OCI-LY1 (cell line): ENCODE measurements at regions not wholly inside any gene's neighbourhood (a gene's known extent, or its start where the extent isn't known, plus 50 kb on each side); places are given as distances from the start of the nearest gene placed in this dataset.

Experiments used
- H2AFZ ChIP-seq: fragments of 200-600 bp; sonication (generic), shearing (Covaris generic); 2 replicates; pipeline ENCODE4 v1.6.0; 2014; ENCODE audit warnings: antibody characterized with exemption, mild to moderate bottlenecking, low read length
- H3F3A ChIP-seq: fragments of 200-600 bp; sonication (generic), shearing (Covaris generic); 2 replicates; pipeline ENCODE4 v1.6.0; 2014; ENCODE audit warnings: mild to moderate bottlenecking, antibody characterized with exemption, low read length, moderate library complexity; ENCODE audit not compliant: insufficient read depth
- H3K27ac ChIP-seq: fragments of 200-600 bp; sonication (generic); 2 replicates; pipeline ENCODE4 v1.5.1; 2014; ENCODE audit warnings: low read length, mixed run types, mild to moderate bottlenecking, low read depth; ENCODE audit not compliant: poor library complexity, severe bottlenecking
- H3K27me3 ChIP-seq: fragments of 200-600 bp; sonication (generic); 2 replicates; pipeline ENCODE4 v1.6.0; 2014; ENCODE audit warnings: antibody characterized with exemption, mild to moderate bottlenecking, low read length, moderate library complexity; ENCODE audit not compliant: insufficient read depth
- H3K36me3 ChIP-seq: fragments of 200-600 bp; sonication (generic); 2 replicates; pipeline ENCODE4 v1.6.1; 2014; ENCODE audit warnings: mild to moderate bottlenecking, antibody characterized with exemption, low read length, moderate library complexity, mixed read lengths; ENCODE audit not compliant: insufficient read depth
- H3K4me1 ChIP-seq: fragments of 200-600 bp; sonication (generic); 2 replicates; pipeline ENCODE4 v1.5.1; 2014; ENCODE audit warnings: mild to moderate bottlenecking, low read length, moderate library complexity; ENCODE audit not compliant: insufficient read depth, severe bottlenecking
- H3K4me2 ChIP-seq: fragments of 200-600 bp; sonication (generic), shearing (Covaris generic); 2 replicates; pipeline ENCODE4 v1.6.1; 2014; ENCODE audit warnings: low read length
- H3K4me3 ChIP-seq: fragments of 200-600 bp; sonication (generic); 2 replicates; pipeline ENCODE4 v1.5.1; 2014; ENCODE audit warnings: low read length, low read depth, mild to moderate bottlenecking, mixed read lengths; ENCODE audit not compliant: poor library complexity, severe bottlenecking
- H3K79me2 ChIP-seq: fragments of 200-600 bp; shearing (Covaris generic); 2 replicates; pipeline ENCODE4 v1.6.1; 2016; ENCODE audit warnings: mixed run types, low read length, mixed read lengths; ENCODE audit not compliant: insufficient read depth
- H3K9ac ChIP-seq: fragments of 200-600 bp; sonication (generic), shearing (Covaris generic); 2 replicates; pipeline ENCODE4 v1.6.1; 2014; ENCODE audit warnings: mild to moderate bottlenecking, low read length, mixed read lengths
- H3K9me2 ChIP-seq: fragments of 200-600 bp; sonication (generic), shearing (Covaris generic); 2 replicates; pipeline ENCODE4 v1.6.1; 2014; ENCODE audit warnings: low read depth, mild to moderate bottlenecking, low read length, mixed read lengths
- H3K9me3 ChIP-seq: fragments of 200-600 bp; shearing (Covaris generic); 2 replicates; pipeline ENCODE4 v1.6.1; 2014; ENCODE audit warnings: low read length, mixed read lengths
- H4K20me1 ChIP-seq: fragments of 200-600 bp; sonication (generic), shearing (Covaris generic); 2 replicates; pipeline ENCODE4 v1.6.0; 2016; ENCODE audit warnings: mild to moderate bottlenecking, low read length; ENCODE audit not compliant: insufficient read depth
- CTCF ChIP-seq: fragments of 200-600 bp; sonication (generic), shearing (Covaris generic); IDR thresholded peaks from 2 replicates; pipeline ENCODE4 v1.5.1; 2017; ENCODE audit warnings: mild to moderate bottlenecking, antibody characterized with exemption, low read length, moderate library complexity, mixed read lengths
- EZH2 ChIP-seq: fragments of 200-600 bp; sonication (generic), shearing (Covaris generic); IDR thresholded peaks from 2 replicates; pipeline ENCODE4 v1.8.0; 2017; ENCODE audit warnings: borderline replicate concordance, mixed run types, mild to moderate bottlenecking, antibody characterized with exemption, low read length, moderate library complexity, mixed read lengths

DNA sequence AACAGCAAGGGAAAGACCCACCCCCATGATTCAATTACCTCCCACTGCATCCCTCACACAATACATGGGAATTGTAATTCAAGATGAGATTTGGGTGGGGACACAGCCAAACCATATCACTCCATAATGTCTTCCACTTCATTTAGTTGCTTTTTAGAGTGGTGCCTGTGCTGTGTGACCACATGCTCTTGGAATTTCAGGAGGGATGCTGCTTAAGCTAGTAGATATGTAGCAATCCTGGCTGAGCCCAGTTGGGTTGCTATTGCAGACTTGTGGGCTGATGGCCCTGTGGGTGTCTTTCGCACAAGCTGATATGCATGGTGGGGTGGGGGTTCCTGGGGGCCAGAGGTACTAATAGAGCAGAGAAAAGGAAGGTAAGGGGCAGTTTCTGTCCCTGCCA lies 160.4 kb upstream of the SYT6 start:
- Histone ChIP-seq H3K36me3 (no peaks in the 10 kb centered on the region), H3K9ac (no peak overlapping the region), H3F3A (no peaks in the 10 kb centered on the region), H3K9me3 (0 out of 2 replicates have a peak, but pooled peaks cover 2% of the 10 kb centered on the region), H3K27me3 (no peaks in the 10 kb centered on the region), H3K4me2 (no peak overlapping the region), H3K27ac (no peak overlapping the region), H3K4me1 (no peaks in the 10 kb centered on the region), H4K20me1 (no peaks in the 10 kb centered on the region), H3K4me3 (no peak overlapping the region), H3K79me2 (no peaks in the 10 kb centered on the region), H3K9me2 (no peaks in the 10 kb centered on the region), H2AFZ (no peak overlapping the region)
- TF ChIP-seq EZH2: no peak
- no peak for TF ChIP-seq CTCF

- no peaks in the 10 kb centered on the region for H3K27me3 ChIP-seq
- H4K20me1 ChIP-seq: no peaks in the 10 kb centered on the region
- H3F3A ChIP-seq: no peaks in the 10 kb centered on the region
- no peak overlapping the region for H3K4me3 ChIP-seq
- H3K9ac ChIP-seq: no peak overlapping the region
- H3K36me3 ChIP-seq: no peaks in the 10 kb centered on the region
- no peak for TF ChIP-seq CTCF
- TF ChIP-seq EZH2: no peak
- H3K9me2 ChIP-seq: no peaks in the 10 kb centered on the region
- H3K4me2 ChIP-seq: no peak overlapping the region
- H3K79me2 ChIP-seq: no peaks in the 10 kb centered on the region
- no peak overlapping the region for H2AFZ ChIP-seq
- 0 out of 2 replicates have a peak, but pooled peaks cover 2% of the 10 kb centered on the region for H3K9me3 ChIP-seq
- no peak overlapping the region for H3K27ac ChIP-seq
- no peaks in the 10 kb centered on the region for H3K4me1 ChIP-seq
Measured at GRCh38 chr1:114310695-114311271, 157.1 kb upstream of the SYT6 start.

DNA sequence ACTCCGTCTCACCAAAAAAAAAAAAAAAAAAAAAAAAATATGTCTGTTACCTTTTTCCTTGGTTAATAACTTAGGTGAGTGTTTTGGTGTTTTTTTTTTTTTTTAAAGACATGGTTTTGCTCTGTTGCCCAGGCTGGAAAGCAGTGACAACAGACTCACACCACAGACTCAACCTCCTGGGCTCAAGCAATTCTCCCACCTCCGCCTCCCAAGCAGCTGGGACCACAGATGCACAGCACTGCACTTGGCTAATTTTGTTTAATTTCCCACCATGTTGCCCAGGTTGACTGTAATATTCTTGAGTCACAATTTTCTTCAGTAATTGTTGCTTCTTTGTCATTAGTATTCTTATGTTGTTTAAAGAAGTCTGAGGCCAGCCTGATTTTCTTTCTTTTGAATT lies 149.2 kb upstream of the SYT6 start:
- Histone ChIP-seq H3K9me2 (no peaks in the 10 kb centered on the region), H3K27ac (no peak overlapping the region), H3K36me3 (no peaks in the 10 kb centered on the region), H3F3A (no peaks in the 10 kb centered on the region), H2AFZ (no peak overlapping the region), H3K4me1 (no peaks in the 10 kb centered on the region), H3K9me3 (no peaks in the 10 kb centered on the region), H3K27me3 (peaks cover 4% of the 10 kb centered on the region; the same call in 1 of the 2 replicates), H3K4me2 (no peak overlapping the region), H3K9ac (no peak overlapping the region), H3K79me2 (no peaks in the 10 kb centered on the region), H3K4me3 (no peak overlapping the region), H4K20me1 (no peaks in the 10 kb centered on the region)
- no peak for TF ChIP-seq EZH2
